ENCODE measurements at regions not wholly inside any gene's neighbourhood (a gene's known extent, or its start where the extent isn't known, plus 50 kb on each side); places are given as distances from the start of the nearest gene placed in this dataset.

GRCh38 chr2:121072784-121073183 lies 212.2 kb downstream of the TFCP2L1 start:
- no peak overlapping the region for H3K4me3 Mint-ChIP-seq (ENCODE audit: unreplicated experiment)
- Histone ChIP-seq H3K9me3 (ENCODE audit: insufficient read depth, low read depth, low read length) (no peaks in the 10 kb centered on the region), H3K4me1 (ENCODE audit: insufficient read depth, low read length) (peaks cover 9% of the 10 kb centered on the region), H3K4me3 (ENCODE audit: insufficient read depth, low read depth, low read length) (no peak overlapping the region), H3K79me2 (ENCODE audit: insufficient read depth, low read length) (no peaks in the 10 kb centered on the region), H3K27ac (ENCODE audit: low read depth, low read length) (no peak overlapping the region), H4K20me1 (ENCODE audit: insufficient read depth, low read length) (no peaks in the 10 kb centered on the region), H3K36me3 (ENCODE audit: insufficient read depth, low read length) (no peaks in the 10 kb centered on the region), H3K9ac (ENCODE audit: low read length) (no peak overlapping the region), H3K4me2 (ENCODE audit: low read length) (no peak overlapping the region), H3K27me3 (ENCODE audit: insufficient read depth, low read length) (no peaks in the 10 kb centered on the region), H2AFZ (ENCODE audit: low read depth, low read length) (no peak overlapping the region)
- no peaks in the 10 kb centered on the region for H3K9me3 Mint-ChIP-seq (ENCODE audit: unreplicated experiment)
- FAIRE-seq, result no peak
- no peaks in the 10 kb centered on the region for H3K36me3 Mint-ChIP-seq (ENCODE audit: low read depth, unreplicated experiment)
- no peak for DNase-seq (ENCODE audit: low read depth)
- H3K4me1 Mint-ChIP-seq (ENCODE audit: low read depth, unreplicated experiment), result peaks cover 11% of the 10 kb centered on the region
- peaks cover 27% of the 10 kb centered on the region for H3K27me3 Mint-ChIP-seq (ENCODE audit: low read depth, unreplicated experiment)
- H3K27ac Mint-ChIP-seq (ENCODE audit: unreplicated experiment), result no peak overlapping the region
- TF ChIP-seq CTCF (IDR thresholded peaks at IDR 0.05; ENCODE audit: insufficient read depth, low read depth, low read length) (no peak), EZH2 (IDR thresholded peaks at IDR 0.05; ENCODE audit: insufficient read depth, low read length) (no peak)

GRCh38 chr2:121073320-121074210 lies 211.4 kb downstream of the TFCP2L1 start:
- no peak overlapping the region for H2AFZ ChIP-seq (ENCODE audit: low read depth, low read length)
- Mint-ChIP-seq H3K27ac (ENCODE audit: unreplicated experiment) (no peak overlapping the region), H3K4me1 (ENCODE audit: low read depth, unreplicated experiment) (peaks cover 11% of the 10 kb centered on the region), H3K36me3 (ENCODE audit: low read depth, unreplicated experiment) (no peaks in the 10 kb centered on the region), H3K9me3 (ENCODE audit: unreplicated experiment) (no peaks in the 10 kb centered on the region), H3K4me3 (ENCODE audit: unreplicated experiment) (no peak overlapping the region), H3K27me3 (ENCODE audit: low read depth, unreplicated experiment) (peaks cover 22% of the 10 kb centered on the region)
- H3K4me1 ChIP-seq (ENCODE audit: insufficient read depth, low read length), result peaks cover 9% of the 10 kb centered on the region
- no peaks in the 10 kb centered on the region for H4K20me1 ChIP-seq (ENCODE audit: insufficient read depth, low read length)
- FAIRE-seq, result no peak
- no peaks in the 10 kb centered on the region for H3K36me3 ChIP-seq (ENCODE audit: insufficient read depth, low read length)
- no peak overlapping the region for H3K9ac ChIP-seq (ENCODE audit: low read length)
- H3K27me3 ChIP-seq (ENCODE audit: insufficient read depth, low read length), result no peaks in the 10 kb centered on the region
- no peak overlapping the region for H3K4me2 ChIP-seq (ENCODE audit: low read length)
- DNase-seq (ENCODE audit: low read depth), result no peak
- no peaks in the 10 kb centered on the region for H3K79me2 ChIP-seq (ENCODE audit: insufficient read depth, low read length)
- H3K4me3 ChIP-seq (ENCODE audit: insufficient read depth, low read depth, low read length), result no peak overlapping the region
- H3K9me3 ChIP-seq (ENCODE audit: insufficient read depth, low read depth, low read length), result no peaks in the 10 kb centered on the region
- no peak overlapping the region for H3K27ac ChIP-seq (ENCODE audit: low read depth, low read length)
- TF ChIP-seq EZH2 (IDR thresholded peaks at IDR 0.05; ENCODE audit: insufficient read depth, low read length) (no peak), CTCF (IDR thresholded peaks at IDR 0.05; ENCODE audit: insufficient read depth, low read depth, low read length) (no peak)
